ENCODE measurements at regions not wholly inside any gene's neighbourhood (a gene's known extent, or its start where the extent isn't known, plus 50 kb on each side); places are given as distances from the start of the nearest gene placed in this dataset.

- in situ Hi-C loops (cut with MboI; ENCODE audit: low sequenced_read_pairs), result no loop called here
- Histone ChIP-seq H3K4me2 (ENCODE audit: low read depth, low read length) (no peak overlapping the region), H3K4me3 (ENCODE audit: insufficient read depth, low read depth, low read length) (no peak overlapping the region), H3K9me3 (ENCODE audit: control insufficient read depth, insufficient read depth, low read length) (peaks cover 53% of the 10 kb centered on the region), H2AK5ac (ENCODE audit: low read depth, low read length) (no peak overlapping the region), H2BK120ac (ENCODE audit: low read depth, low read length) (no peak overlapping the region), H3K56ac (ENCODE audit: extremely low read depth, insufficient read depth, low read length) (no peak overlapping the region), H3K27ac (ENCODE audit: insufficient read depth, low read length) (no peak overlapping the region), H3K4ac (ENCODE audit: low read depth, low read length) (no peak overlapping the region), H3K9ac (ENCODE audit: low read depth, low read length) (no peak overlapping the region), H4K91ac (ENCODE audit: insufficient read depth, low read depth, low read length) (no peak overlapping the region), H2AFZ (replicated peaks; ENCODE audit: low read length, poor library complexity) (no peak overlapping the region), H2BK5ac (ENCODE audit: low read depth, low read length, poor library complexity, severe bottlenecking) (no peak overlapping the region), H3K9me1 (ENCODE audit: insufficient read depth, low read length) (no peaks in the 10 kb centered on the region), H3K23ac (ENCODE audit: low read depth, low read length) (no peak overlapping the region), H2AK9ac (replicated peaks; ENCODE audit: low read depth, low read length, poor library complexity) (no peak overlapping the region), H4K8ac (ENCODE audit: low read depth in 2 of 2, low read length in 2 of 2) (no peak overlapping the region), H3K79me1 (ENCODE audit: low read depth in 1 of 2, low read length in 2 of 2) (no peaks in the 10 kb centered on the region), H3K4me1 (ENCODE audit: control insufficient read depth, insufficient read depth, low read length) (no peaks in the 10 kb centered on the region), H4K20me1 (ENCODE audit: insufficient read depth, low read length) (no peaks in the 10 kb centered on the region), H2BK20ac (ENCODE audit: low read depth, low read length) (no peak overlapping the region), H2BK15ac (ENCODE audit: low read depth, low read length) (no peak overlapping the region), H3K18ac (ENCODE audit: low read depth, low read length) (no peak overlapping the region), H3K36me3 (ENCODE audit: control insufficient read depth, insufficient read depth, low read length) (no peaks in the 10 kb centered on the region), H3K27me3 (ENCODE audit: control insufficient read depth, insufficient read depth, low read length) (no peaks in the 10 kb centered on the region), H4K5ac (ENCODE audit: low read depth, low read length) (no peak overlapping the region), H3K14ac (replicated peaks; ENCODE audit: low read depth, low read length) (no peak overlapping the region)
- ChIA-PET POLR2A (ENCODE audit: unreplicated experiment) (no interaction called here), CTCF (no interaction called here)
- dilution Hi-C loops (cut with HindIII; ENCODE audit: low sequenced_read_pairs, unreplicated experiment), result no loop called here
- TF ChIP-seq MXI1 (IDR thresholded peaks at IDR 0.05; ENCODE audit: borderline replicate concordance, low read depth, low read length), result no peak
- no peak for TF ChIP-seq POLR2A (IDR thresholded peaks at IDR 0.05; ENCODE audit: low read depth, low read length)
- TF ChIP-seq CEBPB (IDR thresholded peaks at IDR 0.05; ENCODE audit: low read depth, low read length), result no peak
- no peak for TF ChIP-seq ELK1 (IDR thresholded peaks at IDR 0.05; ENCODE audit: borderline replicate concordance, low read depth, low read length)
- no peak for TF ChIP-seq RCOR1 (IDR thresholded peaks at IDR 0.05; ENCODE audit: insufficient replicate concordance, low read length)
- TF ChIP-seq BHLHE40 (IDR thresholded peaks at IDR 0.05; ENCODE audit: low read depth, low read length), result no peak
- TF ChIP-seq CTCF (conservative IDR thresholded peaks at IDR 0.05; ENCODE audit: low read depth, low read length), result no peak
- TF ChIP-seq RFX5 (IDR thresholded peaks at IDR 0.05; ENCODE audit: low read depth, low read length), result no peak
- no peak for TF ChIP-seq USF2 (IDR thresholded peaks at IDR 0.05; ENCODE audit: low read depth, low read length)
- TF ChIP-seq MAZ (IDR thresholded peaks at IDR 0.05; ENCODE audit: borderline replicate concordance, low read depth, low read length), result no peak
- TF ChIP-seq MAFK (IDR thresholded peaks at IDR 0.05; ENCODE audit: low read depth, low read length), result no peak
- no peak for TF ChIP-seq CHD1 (IDR thresholded peaks at IDR 0.05; ENCODE audit: low read depth, low read length)
- no peak for TF ChIP-seq RAD21 (IDR thresholded peaks at IDR 0.05; ENCODE audit: low read length)
- no peak for TF ChIP-seq SMC3 (IDR thresholded peaks at IDR 0.05; ENCODE audit: low read depth, low read length)
- TF ChIP-seq FOS (IDR thresholded peaks at IDR 0.05; ENCODE audit: low read depth, low read length), result no peak
- TF ChIP-seq NFE2L2 (IDR thresholded peaks at IDR 0.05; ENCODE audit: low read depth, low read length), result no peak
- no peak for ATAC-seq (ENCODE audit: low read depth)
- DNase-seq, result no peak
- WGBS, 2 experiments (ENCODE audit: extremely low coverage in 2 of 2, insufficient read length in 1 of 2), result 85% methylated on average over 4 of the region's 14 CpGs; no CpG with 5 or more reads in 1 of the 2 experiments
- BruUV-seq (replicated peaks), result no TSS peak
- intact Hi-C loops (cut with micrococcal nuclease), result no loop called here
Measured at GRCh38 chr6:167684276-167685104, 142.2 kb upstream of the AFDN start.

Data from IMR-90 (cell line).